HG03469 (cell line): ENCODE measurements at regions not wholly inside any gene's neighbourhood (a gene's known extent, or its start where the extent isn't known, plus 50 kb on each side); places are given as distances from the start of the nearest gene placed in this dataset.
A peak's percentile ranks its signal among the peaks of the same experiment; 100 is the strongest.

Experiments used
- ATAC-seq: cut with Tn5 transposase; IDR thresholded peaks from one replicate; pipeline ENCODE4 v1.9.1; 2021; ENCODE audit warnings: mild to moderate bottlenecking, moderate library complexity, moderate number of reproducible peaks; ENCODE audit not compliant: unreplicated experiment

DNA sequence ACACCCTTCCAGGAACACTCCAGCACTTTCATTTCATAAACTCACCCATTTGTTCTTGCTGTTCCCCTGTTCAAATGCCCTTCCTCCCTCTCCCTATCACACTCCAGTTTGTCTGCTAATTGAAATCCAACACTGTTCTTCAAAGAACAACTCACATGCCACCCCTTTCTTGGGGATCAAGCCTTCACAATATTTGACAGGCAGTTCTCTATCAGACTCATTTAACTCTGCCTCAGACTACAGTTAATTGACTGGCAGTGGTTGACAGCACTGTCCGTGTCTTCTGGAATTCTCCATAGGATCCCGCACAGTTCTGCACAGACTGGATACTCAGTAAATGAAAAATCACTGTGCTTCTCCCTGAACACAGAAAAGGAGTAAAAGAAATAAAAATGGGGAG is 87.8 kb downstream of the PMP22 start:
- no peak for ATAC-seq

DNA sequence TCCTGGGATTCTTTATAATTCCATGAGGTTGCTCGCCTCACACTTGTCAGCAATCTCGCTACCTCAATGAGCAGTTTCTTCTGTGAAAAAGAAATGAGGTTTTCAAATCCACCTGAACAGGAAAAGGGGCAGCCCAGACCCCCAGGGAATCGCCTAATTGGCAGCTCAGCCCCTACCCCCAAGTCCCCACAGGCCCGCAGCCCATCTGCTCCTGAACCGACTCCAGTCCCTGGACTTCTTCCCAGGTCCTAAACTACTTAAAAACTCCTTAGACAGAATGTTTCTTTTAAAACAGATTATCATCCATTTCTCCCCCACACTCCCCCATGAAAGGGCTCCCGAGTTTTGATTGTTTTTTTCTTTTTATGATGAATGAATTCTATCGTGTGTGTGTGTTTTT is 89.8 kb downstream of the PMP22 start:
- no peak for ATAC-seq

- ATAC-seq = peak; percentile 74
Measured at GRCh38 chr17:15171167-15172047, 93.7 kb downstream of the PMP22 start.

DNA sequence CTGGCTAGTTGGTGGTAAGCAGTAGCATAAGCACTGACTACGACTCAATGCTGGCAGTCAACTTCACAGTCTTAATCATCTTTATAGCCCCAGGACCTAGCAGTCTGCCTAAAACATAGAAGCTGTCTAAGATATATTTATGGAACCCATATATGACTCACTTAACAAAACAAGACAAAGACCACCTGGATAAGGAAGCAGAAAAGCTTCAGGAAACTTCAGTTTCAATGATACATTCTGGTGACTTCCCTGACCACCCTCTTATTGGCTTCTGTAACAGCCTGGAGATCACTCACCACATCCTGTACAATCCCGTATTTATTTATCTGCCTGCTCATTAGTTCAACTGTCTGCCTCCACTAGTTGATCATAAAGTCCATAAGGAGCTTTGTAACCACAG is 95.5 kb downstream of the PMP22 start:
- no peak for ATAC-seq

DNA sequence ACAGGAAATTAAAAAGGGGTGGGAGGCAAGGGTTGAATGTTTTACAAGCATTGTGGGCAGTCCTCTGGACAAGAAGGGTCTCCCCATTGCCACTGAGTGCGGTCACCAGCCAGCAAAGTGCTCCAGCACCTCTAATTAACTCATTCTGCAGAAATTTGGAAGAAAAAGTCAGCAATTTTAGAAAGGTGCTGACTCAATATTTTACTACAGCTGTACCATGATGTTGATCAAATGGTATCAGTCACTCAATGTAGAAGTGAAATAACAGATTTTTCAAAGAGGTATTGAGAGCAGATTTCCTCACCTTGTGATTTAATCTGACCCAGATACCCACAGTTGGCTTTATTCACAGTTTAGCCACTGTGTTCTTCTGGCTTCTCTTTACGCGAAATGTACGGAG is 96.7 kb downstream of the PMP22 start:
- ATAC-seq = no peak

- no peak for ATAC-seq
Measured at GRCh38 chr17:15161395-15161794, 103.7 kb downstream of the PMP22 start.

- ATAC-seq = no peak
Measured at GRCh38 chr17:15157051-15157450, 108.1 kb downstream of the PMP22 start.

- ATAC-seq = no peak
Measured at GRCh38 chr17:15154618-15155017, 110.5 kb downstream of the PMP22 start.

GRCh38 chr17:15145621-15146020 is 119.5 kb downstream of the PMP22 start:
- no peak for ATAC-seq

DNA sequence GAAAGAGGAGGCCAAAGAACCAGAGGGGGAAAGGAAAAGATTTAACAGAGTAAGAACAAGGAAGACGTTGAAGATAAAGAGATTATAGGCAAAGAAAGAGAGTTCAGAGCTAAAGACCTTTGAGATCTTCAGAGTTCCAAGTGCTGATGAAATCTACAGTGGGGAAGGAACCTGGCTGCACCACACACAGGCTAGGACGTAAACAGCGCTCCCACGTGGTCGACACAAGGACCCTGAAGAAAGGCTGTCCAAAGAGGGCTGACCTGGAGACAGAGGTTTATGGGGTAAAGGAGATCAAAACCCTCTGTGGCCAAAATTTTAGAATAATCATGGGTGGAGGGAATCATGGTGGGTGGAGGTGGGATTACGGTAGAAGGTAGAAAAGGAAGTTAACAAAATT is 121.6 kb downstream of the PMP22 start:
- no peak for ATAC-seq

GRCh38 chr17:15134363-15134762 is 130.8 kb downstream of the PMP22 start:
- ATAC-seq = no peak

GRCh38 chr17:15133826-15134225 is 131.3 kb downstream of the PMP22 start:
- ATAC-seq = no peak

DNA sequence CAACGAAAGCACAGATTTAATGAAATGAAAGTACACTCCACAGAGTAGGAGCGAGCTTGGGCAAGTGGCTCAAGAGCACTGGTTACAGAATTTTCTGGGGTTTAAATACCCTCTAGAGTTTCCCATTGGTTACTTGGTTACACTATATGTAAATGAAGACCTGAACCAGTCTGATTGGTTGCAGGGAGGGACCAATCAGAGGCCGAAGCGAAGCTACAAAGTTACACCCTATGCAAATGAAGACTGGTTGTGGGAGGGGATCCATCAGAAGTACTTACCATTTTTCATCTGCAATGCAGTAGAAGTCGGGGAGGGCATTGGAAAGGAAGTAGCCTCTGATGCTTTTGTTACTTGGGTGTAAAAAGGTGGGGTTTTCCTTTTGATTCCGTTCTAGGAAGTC is 132.0 kb downstream of the PMP22 start:
- ATAC-seq = no peak

- no peak for ATAC-seq
Measured at GRCh38 chr17:15130426-15130825, 134.7 kb downstream of the PMP22 start.

DNA sequence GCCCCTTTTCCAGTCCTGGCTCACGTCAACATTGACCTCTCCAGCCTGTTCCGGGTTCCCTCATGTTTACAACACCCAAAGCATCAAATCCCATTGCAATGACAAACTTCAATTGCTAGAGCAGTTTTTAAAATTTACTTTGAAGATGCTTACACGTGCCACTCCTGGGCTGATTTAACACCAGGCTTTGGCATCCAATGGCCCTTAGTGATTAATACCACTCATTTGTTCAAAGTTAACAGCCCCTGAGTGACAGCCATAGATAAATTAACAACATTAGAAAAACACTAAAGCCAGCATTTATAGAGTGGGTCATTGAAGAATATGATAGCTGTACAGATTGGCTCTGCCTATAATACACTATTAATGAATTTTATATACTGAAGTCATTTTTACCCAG is 135.1 kb downstream of the PMP22 start:
- ATAC-seq = no peak

- ATAC-seq = no peak
Measured at GRCh38 chr17:15124746-15125145, 140.4 kb downstream of the PMP22 start.

DNA sequence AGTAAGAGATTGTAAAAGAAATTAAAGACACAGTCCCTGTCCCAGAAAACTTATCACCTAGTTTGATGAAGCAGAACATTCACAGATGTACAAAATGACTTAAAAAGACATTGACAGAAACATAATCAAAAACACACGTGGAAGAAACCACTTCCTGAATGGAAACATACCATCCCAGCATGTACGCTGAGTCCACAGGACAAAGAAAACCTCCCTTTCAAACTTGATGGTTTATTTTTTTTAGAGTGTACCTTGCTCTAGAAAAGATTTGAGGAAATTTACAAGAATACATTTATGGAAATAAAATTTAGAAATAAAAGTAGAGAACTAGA is 140.9 kb downstream of the PMP22 start:
- ATAC-seq = no peak

GRCh38 chr17:15123593-15124263 is 141.4 kb downstream of the PMP22 start:
- ATAC-seq = no peak

- no peak for ATAC-seq
Measured at GRCh38 chr17:15122857-15123256, 142.3 kb downstream of the PMP22 start.

DNA sequence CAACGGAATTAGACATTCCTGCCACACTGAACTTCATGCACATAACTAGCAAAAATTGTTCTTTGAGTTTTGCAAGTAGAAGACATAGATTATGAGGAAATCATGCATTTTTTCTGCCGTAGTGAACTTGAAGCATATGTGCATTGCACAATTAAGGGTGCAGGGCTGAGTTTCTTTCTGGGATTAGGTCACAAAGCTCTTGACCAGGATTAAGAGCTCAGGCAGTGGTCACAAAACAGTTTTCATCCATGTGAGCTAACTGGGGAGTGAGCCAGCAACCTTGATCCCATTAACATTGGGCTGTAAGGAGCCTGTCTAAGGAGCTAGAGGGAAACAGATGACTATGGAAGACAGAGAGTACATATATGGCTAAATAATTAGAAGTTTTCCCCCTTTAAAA is 143.7 kb downstream of the PMP22 start:
- ATAC-seq = no peak

DNA sequence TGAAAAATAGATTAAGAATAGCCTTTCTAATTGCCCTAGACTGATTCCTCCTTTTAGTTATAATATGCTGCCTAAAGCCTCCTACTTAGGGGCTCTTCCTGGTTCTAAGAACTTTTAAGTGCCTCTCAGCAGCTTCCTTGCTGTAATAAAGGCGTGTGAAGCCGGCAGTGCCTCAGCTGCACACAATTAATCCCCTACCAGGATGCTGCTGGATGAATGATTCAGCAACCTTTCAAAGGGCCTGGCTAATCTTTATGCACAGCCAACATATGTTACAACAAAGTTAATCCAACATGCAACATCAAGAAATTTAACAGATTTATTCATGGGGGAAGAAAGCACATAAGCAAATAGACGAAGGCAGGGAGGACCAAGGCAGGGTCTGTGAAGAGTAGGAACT is 145.2 kb downstream of the PMP22 start:
- no peak for ATAC-seq

- no peak for ATAC-seq
Measured at GRCh38 chr17:15117239-15117638, 147.9 kb downstream of the PMP22 start.
